GM19324 (cell line): ENCODE measurements at regions not wholly inside any gene's neighbourhood (a gene's known extent, or its start where the extent isn't known, plus 50 kb on each side); places are given as distances from the start of the nearest gene placed in this dataset.
"Not testable (repeated sequence)": the region's sequence is repeated elsewhere in the genome, so short reads cannot be mapped to it uniquely, and the experiment has no call there.

Experiments
- ATAC-seq: cut with Tn5 transposase; IDR thresholded peaks from one replicate; pipeline ENCODE4 v1.9.1; 2021; ENCODE audit warnings: mild to moderate bottlenecking, moderate library complexity; ENCODE audit not compliant: unreplicated experiment, low FRiP score

DNA sequence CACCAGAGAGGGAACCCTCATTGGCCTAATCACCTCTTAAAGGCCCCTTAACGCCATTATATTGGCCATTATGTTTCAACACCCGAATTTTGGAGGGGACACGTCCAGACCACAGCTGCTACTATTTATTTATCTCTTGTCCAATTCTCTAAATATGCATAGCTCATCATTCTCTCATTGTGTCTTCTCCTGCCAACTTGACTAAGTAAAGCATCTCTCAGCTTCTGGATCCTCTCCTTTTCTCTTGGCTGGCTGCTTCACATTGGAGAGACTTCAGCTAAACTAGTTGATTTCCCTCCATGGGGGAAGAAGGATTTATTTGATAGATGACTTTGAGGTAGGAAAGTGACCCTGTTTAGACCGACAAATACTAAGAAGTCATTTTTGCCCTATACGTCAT, 120.4 kb upstream of the KRR1 start:
- no peak for ATAC-seq

DNA sequence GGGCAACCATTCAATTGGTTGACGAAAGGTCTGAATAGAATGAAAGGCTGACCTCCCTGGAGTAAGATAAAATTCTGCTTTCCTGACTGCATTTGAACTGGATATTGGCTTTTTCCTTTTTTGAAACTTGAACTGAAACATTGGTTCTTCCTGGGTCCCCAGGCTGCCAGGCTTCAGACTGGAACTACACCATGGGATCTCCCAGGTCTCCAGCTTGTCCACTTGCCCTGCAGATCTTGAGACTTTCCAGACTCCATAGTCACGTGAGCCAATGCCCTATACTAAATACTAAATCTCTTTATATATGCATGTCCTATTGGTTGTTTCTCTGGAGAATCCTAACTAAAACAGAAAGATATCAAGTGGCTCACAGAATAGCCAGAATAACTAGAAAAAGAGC, 118.7 kb upstream of the KRR1 start:
- no peak for ATAC-seq

DNA sequence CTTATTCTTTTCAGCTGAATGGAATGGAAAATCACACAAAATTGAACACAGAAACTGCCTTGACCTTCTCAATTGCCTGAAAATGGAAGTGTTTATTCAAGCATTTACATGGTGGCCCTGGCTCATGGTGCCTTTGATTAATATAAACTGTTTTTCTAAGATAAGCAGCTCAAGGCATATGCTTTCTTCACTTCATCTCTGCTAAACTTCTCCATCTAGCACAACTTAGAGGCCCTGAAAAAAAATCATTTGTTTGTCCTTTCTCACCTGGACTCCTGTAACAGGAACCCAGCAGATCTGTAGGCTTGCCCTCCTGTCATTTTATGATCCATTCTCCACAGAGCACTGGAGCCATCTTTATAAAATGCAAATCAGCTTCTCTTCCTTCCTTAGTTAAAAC, 117.5 kb upstream of the KRR1 start:
- no peak for ATAC-seq

DNA sequence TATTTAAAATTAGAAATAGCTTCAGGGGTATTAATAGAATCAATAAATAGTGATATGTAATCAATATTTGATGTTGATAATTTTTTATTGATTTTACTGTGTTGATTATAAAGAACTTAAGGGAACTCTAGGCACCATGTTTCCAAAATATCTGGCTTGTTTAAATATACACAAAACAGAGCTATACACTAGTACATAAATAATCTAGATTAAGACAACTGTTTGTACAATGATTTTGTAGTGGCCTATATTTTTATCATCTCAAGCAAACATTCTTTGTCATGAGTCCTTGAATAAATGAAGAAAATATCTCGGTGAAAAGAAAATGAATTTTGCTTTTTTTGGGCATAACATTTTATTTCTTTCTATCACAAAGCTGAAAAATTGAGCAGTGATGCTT, 117.1 kb upstream of the KRR1 start:
- no peak for ATAC-seq

DNA sequence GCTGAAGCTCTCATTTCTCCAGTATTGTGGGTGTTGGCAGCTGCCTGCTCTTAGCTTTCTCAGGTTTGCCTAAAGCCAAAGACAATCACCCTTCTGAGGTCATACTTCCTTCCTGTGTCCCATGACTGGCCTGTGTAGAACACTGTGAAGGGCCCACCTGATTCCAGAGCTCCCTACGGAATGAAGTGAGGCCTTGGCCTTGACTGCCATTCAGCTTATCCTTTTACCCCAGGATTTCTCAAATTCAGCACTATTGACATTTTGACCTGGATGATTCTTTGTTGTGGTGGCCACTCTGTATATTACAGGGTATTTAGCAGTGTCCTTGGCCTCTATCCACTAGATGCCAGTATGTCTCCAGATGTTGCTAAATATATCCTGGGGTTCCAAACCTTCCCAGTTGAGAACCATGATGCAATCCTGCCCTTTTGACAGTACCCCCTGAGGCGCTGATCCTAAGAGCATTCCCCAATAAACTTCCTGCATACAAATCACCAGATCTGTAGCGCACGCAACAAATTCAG, 112.3 kb upstream of the KRR1 start:
- ATAC-seq, result no peak

DNA sequence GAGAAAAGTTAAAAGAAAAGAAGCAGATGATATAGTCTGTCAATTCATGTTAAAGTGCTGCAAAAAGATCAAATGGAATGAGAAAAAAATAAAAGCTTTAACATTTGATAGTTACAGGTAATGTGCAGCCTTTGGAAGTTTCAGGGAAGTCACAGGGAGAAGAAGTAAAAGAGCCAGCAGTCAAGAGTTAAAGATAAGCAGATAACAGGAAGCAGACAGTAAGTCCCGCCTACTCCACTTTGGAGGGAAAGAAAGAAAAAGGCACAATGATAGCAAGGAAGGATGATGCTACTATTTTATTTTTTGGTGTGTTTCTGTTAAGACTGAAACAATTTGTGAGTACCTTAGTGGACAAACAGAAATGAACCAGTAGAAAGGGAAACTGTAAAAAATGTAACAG, 111.1 kb upstream of the KRR1 start:
- ATAC-seq, result no peak

DNA sequence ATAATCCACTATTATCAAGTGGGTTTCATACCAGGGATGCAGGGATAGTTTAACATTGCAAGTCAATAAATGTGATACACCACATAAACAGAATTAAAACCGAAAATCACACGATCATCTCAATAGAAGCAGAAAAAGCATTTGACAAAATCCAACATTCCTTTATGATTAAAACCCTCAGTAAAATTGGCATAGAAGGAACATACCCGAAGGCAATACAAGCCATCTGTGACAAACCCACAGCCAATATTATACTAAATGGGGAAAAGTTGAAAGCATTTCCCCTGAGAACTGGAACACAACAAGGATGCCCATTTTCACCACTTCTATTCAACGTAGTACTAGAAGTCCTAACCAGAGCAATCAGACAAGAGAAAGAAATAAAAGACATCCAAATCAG, 103.0 kb upstream of the KRR1 start:
- not testable (repeated sequence) for ATAC-seq

DNA sequence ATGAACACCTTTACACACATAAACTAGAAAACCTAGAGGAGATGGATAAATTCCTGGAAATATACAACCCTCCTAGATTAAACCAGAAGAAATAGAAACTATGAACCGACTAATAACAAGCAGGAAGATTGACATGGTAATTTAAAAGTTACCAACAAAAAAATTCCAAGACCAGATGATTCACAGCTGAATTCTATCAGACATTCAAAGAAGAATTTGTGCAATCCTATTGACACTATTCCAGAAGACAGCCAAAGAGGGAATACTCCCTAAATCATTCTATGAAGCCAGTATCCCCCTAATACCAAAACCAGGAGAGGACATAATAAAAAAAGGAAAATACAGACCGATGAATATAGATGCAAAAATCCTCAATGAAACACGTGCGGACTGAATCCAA, 102.6 kb upstream of the KRR1 start:
- ATAC-seq, result no peak

DNA sequence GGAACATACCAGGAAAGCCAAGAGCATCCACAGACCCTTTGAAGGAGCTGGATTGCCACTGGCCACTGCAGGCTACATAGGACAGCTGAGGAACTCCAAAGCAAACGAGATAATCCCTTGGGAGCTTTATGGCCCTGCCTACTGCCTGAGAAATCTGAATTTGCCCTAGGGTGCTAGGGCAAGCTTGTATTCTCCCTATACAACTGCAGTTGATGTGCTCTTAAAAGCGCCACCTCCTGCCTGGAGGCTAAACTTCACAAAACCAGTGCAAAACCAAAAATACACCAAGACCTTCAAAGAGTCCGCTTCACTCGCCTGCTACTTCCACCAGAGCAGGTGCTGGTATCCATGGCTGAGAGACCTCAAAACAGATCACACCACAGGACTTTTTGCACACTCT, 99.6 kb upstream of the KRR1 start:
- no peak for ATAC-seq

DNA sequence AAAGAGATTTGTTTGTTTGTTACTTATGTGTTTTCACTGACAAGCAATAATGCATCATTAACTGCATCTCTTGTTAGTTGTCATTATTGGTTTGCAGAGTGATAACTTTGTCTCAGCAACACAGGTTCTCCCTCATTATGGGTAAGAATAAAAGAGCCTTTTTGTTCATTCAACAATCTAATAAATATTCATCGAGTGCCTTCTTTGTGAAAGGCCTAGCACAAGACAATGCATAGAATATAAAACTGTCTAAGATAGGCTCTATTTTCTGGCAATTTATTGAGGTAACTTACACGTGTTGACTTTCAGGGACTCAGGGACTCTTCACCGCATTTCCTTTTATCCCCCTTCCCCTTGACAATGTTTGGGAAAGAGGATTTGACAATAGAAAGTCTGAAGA, 95.5 kb upstream of the KRR1 start:
- no peak for ATAC-seq

DNA sequence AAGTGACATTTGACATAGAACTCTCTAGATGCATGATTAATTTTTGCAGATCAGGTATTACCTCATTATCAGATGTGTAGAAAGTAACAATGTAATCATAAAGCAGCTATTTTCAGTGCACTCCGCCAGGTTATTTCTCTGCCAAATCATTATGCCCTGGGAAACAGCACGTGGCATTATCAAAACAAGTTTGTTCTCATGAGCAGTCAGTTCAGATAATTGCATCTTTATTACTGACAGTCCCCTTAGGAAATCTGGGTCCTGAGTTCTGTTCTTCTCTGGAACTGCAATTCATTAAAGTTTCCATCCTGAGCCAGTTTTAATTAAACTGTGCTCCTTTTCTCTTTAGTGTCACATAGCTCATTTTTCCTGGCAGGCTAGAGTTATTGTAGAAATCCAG, 94.7 kb upstream of the KRR1 start:
- no peak for ATAC-seq

DNA sequence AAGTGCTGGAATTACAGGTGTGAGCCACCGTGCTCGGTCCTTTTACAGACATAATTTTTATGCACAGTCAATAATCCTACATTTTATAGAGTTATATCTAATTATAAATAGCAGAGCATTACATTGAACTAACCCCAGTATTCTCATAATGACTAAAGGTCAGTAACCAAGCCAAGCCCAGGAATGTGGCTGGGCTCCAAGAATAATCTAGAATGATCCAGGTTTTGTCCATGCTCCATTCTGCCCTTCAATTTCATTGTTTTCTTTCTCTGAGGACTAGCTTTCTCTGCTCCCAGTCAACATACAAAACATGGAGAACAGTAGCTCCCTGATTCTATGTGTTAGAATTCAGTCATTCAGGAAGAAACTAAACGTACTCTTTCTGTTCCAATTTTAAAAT, 92.1 kb upstream of the KRR1 start:
- ATAC-seq, result no peak

DNA sequence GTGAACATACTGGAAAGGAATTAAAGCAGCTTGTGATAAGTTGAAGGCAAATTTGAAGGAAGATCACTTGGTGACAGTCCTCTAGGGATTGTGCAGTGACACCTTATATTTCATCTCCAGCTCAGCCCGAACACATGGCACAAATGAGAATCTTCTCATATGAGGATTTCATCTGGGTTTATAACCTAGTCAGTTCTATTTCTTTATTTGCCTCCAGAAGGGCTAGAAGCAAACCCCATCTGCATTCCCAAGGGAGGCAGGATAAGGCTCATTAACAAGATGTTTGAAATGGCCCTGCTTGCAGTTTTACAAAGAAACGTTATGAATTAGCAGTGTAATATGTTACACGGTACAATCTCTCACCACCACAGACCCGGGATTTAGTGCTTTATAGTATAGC, 90.7 kb upstream of the KRR1 start:
- no peak for ATAC-seq

DNA sequence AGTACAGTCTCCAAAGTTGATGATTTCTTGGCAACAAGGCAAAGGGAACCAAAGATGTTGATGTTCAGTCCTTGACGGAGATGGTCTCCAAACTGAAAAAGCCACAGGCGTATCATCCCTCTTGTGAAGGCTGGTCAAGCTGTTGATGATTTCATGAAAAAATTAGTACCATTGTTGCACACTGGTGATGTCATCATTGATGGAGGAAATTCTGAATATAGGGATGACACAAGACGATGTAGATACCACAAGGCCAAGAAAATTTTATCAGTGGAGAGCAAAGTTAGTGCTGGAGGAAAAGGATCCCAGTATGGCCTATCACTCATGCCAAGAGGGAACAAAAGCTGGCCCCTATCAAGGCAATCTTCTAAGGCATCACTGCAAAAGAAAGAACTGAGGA, 88.7 kb upstream of the KRR1 start:
- no peak for ATAC-seq

DNA sequence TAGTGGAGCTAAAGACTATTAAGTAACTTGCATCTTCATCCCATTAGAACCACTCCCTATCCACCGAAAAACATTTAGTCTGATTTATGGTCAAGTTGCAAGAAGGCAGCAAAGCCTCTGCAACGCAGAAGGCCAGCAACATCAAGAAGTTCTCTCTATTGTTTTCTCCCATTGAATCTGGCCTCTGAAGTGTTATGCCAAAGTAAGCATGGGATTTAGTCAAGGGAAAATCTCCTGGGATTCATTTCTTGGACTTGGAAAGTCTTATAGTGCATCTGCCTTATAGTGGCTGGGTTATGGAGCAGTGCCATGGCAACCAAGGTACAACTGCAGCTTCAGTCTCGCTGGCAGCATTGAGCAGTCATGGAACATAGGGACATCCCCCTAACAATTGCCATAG, 87.7 kb upstream of the KRR1 start:
- no peak for ATAC-seq

DNA sequence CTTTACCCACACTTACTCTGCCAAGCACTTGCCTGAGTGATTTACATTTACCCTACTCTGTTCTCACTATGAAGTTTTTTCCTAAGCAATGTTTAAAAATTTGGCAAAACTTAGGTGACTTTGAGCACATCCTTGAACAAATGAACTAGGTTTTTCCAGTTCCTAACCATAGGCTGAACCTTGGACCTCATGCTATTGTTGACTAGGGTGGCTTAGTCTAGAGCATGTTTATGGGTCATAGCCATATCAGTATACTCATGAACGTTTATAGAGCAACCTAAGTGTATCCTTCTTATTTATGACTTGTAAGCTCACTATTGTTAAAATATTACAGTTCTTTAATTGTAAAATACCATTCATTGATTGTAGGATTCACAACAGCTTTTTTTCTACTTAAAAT, 85.0 kb upstream of the KRR1 start:
- ATAC-seq, result no peak

DNA sequence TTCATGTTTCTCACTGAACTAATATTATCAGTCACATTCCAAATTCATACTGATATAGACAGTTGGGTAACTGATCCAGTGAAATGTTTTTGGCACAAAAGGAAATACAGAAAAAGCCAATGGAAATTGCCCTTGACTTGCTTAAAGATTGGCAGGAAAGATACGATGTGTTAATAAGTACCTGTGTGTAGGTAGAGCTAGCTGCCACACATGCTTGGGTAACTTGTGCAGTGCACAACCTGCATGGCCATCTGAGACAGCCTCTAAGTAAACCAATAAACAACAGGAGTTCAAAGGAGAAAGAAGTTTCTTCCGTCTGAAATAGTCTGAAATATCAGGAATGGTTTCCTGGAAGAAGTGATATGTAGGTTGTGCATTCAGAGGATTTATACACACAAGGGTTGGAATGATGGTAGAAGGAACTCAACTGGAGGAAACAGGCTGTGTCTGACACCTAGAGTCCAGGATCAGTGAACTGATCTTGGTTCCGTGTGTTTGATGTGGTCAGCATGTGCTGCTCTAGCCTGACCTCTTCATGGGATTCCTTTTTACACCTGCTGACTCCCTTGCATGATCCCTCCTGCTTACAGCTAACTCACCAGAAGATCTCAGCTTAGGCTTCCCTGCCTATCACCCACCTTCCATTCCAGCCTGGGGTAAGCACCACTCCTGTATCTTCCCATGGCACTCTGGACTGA, 81.4 kb upstream of the KRR1 start:
- ATAC-seq, result no peak

DNA sequence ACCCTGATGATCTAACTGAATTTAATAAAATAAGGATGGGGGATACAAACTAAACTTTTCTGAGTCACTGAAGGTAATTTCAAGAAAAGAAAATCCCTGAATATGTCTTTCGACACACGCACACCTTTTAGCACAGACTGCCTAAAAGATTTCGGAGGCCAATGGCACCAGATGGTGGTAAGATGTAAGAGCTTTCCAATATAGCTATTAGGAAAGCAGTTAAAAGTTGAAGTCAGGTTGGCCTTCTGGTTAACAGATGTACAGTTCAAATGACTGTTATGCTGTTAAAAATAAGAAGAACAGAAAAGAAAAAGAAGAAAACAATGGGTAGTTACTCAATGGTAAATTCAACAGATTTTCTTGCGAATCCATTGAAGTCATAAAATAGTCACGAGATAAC, 80.7 kb upstream of the KRR1 start:
- no peak for ATAC-seq

DNA sequence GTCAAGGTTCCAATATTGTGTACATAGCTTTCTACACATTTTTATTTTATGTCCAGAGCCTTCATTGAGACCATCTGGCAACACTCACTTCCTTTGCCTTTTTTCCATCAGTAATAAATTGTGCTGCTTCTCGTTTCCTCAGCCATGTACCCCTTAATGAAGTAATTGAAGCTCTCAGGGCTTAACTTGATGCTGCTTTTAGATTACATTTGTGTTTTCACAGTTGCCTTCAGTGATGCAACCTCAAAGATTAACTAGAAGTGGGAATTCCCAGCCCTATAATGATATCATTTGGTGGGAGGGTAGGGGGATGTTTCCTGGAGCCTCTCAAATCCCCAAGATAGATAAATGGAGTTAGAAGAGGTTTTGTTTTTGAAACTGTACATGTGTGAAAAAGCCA, 80.2 kb upstream of the KRR1 start:
- no peak for ATAC-seq

DNA sequence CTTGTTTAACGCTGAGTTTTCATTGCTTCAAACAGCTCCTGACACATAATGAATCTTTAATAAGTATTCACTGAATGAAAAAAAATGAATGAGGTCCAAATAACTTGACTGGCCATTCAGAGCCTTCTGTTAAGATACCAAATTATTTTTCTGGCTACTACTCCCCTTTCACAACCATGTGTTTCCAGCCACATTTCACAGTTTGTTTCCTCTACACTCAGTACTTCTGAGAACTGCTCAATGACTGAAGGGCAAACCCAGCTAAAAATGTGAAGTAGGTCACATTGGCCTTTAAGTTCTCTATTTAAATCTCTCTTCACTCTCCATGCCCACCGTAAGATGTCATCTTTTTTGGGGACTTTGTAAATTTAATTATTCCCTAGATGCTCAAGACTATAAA, 78.4 kb upstream of the KRR1 start:
- ATAC-seq, result no peak

DNA sequence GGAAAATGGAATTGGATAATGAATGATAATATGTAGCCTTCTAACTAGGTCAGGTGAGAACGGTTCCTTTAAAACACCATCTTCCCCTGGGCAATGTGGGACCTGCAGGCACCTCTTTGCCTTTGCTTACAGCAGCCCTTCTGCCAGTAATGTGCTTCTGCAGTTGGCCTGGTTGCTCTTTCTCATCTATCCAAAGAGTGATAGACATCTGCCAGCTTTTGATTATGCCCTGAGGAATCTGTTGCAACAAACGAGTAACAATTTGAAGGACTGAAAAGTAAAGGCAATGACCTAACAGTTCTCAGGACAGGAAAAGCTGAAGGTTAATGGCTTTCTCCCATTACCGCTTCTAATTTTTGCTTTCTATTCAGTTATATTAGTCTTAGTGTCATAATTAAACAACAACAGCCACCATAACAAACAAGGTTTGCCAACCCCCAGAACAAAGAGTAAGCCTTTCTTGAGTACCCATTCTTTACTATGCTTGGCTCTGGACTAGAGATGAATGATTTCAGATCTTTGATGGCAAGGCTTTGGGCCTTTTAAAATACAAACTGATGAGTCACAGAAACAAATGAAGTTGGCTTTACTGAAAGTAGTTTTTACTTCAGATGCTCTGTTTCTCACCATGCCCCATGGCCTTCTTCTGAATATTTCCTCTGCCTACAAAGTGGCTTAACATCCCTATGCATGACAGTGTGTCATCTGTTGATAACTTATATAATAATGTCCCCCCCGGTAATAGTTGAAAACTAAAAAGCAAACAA, 76.1 kb upstream of the KRR1 start:
- no peak for ATAC-seq

DNA sequence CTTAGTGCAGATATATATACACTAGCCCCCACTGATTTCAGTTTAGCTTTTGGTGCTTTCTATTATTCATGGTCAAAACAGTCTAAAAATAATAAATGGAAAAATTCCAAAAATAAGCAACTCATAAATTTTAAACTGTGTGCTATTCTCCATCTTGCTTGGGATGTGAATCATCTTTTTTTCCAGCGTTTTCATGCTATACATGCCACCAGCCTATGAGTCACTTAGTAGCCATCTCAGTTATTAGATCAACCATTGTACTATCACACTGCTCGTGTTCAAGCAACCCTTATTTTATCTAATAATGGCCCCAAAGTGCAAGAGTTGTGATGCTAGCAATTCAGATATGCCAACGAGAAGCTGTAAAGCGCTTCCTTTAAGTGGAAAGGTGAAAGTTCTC, 73.9 kb upstream of the KRR1 start:
- ATAC-seq, result no peak
